ENCODE measurements at regions not wholly inside any gene's neighbourhood (a gene's known extent, or its start where the extent isn't known, plus 50 kb on each side); places are given as distances from the start of the nearest gene placed in this dataset.

GRCh38 chr20:51176446-51176845 is 153.5 kb upstream of the KCNG1 start:
- TF ChIP-seq CTCF (IDR thresholded peaks at IDR 0.05) = no peak
- TF ChIP-seq RFX5 (IDR thresholded peaks at IDR 0.05) = no peak
- TF ChIP-seq POLR2A (IDR thresholded peaks at IDR 0.05; ENCODE audit: low read length) = no peak
- no peak for TF ChIP-seq CEBPB (IDR thresholded peaks at IDR 0.05)
- TF ChIP-seq KDM5A (IDR thresholded peaks at IDR 0.05) = no peak
- no peak for TF ChIP-seq USF2 (IDR thresholded peaks at IDR 0.05)
- TF ChIP-seq FOSB (CRISPR knock-in tag; IDR thresholded peaks at IDR 0.05) = no peak
- no peak for TF ChIP-seq BHLHE40 (IDR thresholded peaks at IDR 0.05; ENCODE audit: low read depth, low read length)
- no peak for TF ChIP-seq MYC (IDR thresholded peaks at IDR 0.05; ENCODE audit: borderline replicate concordance, low read length)
